HCT116 (cell line): ENCODE measurements at regions not wholly inside any gene's neighbourhood (a gene's known extent, or its start where the extent isn't known, plus 50 kb on each side); places are given as distances from the start of the nearest gene placed in this dataset.

Source experiments
- ATAC-seq: fragments of 200-7000 bp; cut with Tn5 transposase; 2 replicates; pipeline ENCODE4 v1.9.1; 2020; ENCODE audit warnings: mild to moderate bottlenecking, moderate library complexity
- BruUV-seq: library from RNA; stranded (reverse); fragments of 400-500 nt; replicated peaks from 2 replicates; lab custom pipeline; 2021; lab: Mats Ljungman, UMichigan
- CTCF ChIA-PET: fragments of 300-600 bp; sonication (Branson Sonifier 250); formaldehyde crosslinking; loops from one replicate; lab custom pipeline; 2021; ENCODE audit warnings: antibody characterized with exemption; lab: Charles Lee
- POLR2A ChIA-PET: fragments of 300-600, 350-600 bp; sonication (Branson Sonifier 250); formaldehyde crosslinking; loops from one replicate; lab custom pipeline; 2021; ENCODE audit warnings: antibody characterized with exemption; lab: Charles Lee
- RAD21 ChIA-PET, 2 experiments: fragments of 300-600 bp; sonication (Branson Sonifier 250); formaldehyde crosslinking; loops; one replicate each; lab custom pipeline; 2023; ENCODE audit warnings: low total read pairs in 2 of 2; ENCODE audit not compliant: uncharacterized antibody in 2 of 2, unreplicated experiment in 2 of 2, low non-redundant PET in 1 of 2; lab: Charles Lee
- DNase-seq: peaks from one replicate; pipeline ENCODE4 v3.0.0-alpha.2; 2010; ENCODE audit warnings: low read depth, low spot score
- H2AFZ ChIP-seq: fragments of 200-600 bp; shearing (Covaris generic), sonication (generic); 2 replicates; pipeline ENCODE4 v1.6.1; 2017; ENCODE audit warnings: low read depth, mixed run types, mixed read lengths, antibody characterized with exemption, low read length; ENCODE audit not compliant: poor library complexity, severe bottlenecking
- H3K27ac ChIP-seq: 2 replicates; pipeline ENCODE4 v1.5.1; 2012; ENCODE audit warnings: low read depth, low read length
- H3K27me3 ChIP-seq: fragments of 200-600 bp; sonication (generic); 2 replicates; pipeline ENCODE4 v1.6.1; 2016; ENCODE audit warnings: mixed run types, low read length, mixed read lengths; ENCODE audit not compliant: insufficient read depth
- H3K36me3 ChIP-seq, 2 experiments: fragments of 200-500 bp in 1 of 2; fragments of 200-600 bp in 1 of 2; sonication (Bioruptor generic) in 1 of 2; sonication (generic) in 1 of 2; 2 replicates each; pipeline versions ENCODE4 v1.5.1 to v1.6.1; 2014 to 2016; ENCODE audit warnings: low read length in 2 of 2, inconsistent platforms in 1 of 2, mixed read lengths in 1 of 2, mixed run types in 1 of 2; ENCODE audit not compliant: insufficient read depth in 2 of 2, control insufficient read depth in 1 of 2
- H3K4me1 ChIP-seq, 2 experiments: fragments of 200-600 bp in 1 of 2; sonication (generic) in 1 of 2; 2 replicates each; pipeline versions ENCODE4 v1.5.1 to v1.6.1; 2012 to 2017; ENCODE audit warnings: low read length in 2 of 2, inconsistent platforms in 1 of 2, mild to moderate bottlenecking in 1 of 2, mixed read lengths in 1 of 2, mixed run types in 1 of 2, moderate library complexity in 1 of 2; ENCODE audit not compliant: insufficient read depth in 2 of 2, control insufficient read depth in 1 of 2
- H3K4me2 ChIP-seq: fragments of 200-600 bp; sonication (generic); 2 replicates; pipeline ENCODE4 v1.6.1; 2017; ENCODE audit warnings: mixed run types, low read length, mixed read lengths
- H3K4me3 ChIP-seq, 2 experiments: fragments of 200-600 bp in 1 of 2; sonication (generic) in 1 of 2; replicated peaks in 1 of 2; 2 replicates each; pipeline ENCODE4 v1.5.1; 2011 to 2016; ENCODE audit warnings: low read length in 2 of 2, control low read depth in 1 of 2, low read depth in 1 of 2, mild to moderate bottlenecking in 1 of 2, mixed read lengths in 1 of 2, mixed run types in 1 of 2
- H3K79me2 ChIP-seq: fragments of 200-600 bp; sonication (generic); 2 replicates; pipeline ENCODE4 v1.6.1; 2017; ENCODE audit warnings: mild to moderate bottlenecking, mixed run types, low read length, moderate library complexity, mixed read lengths; ENCODE audit not compliant: insufficient read depth
- H3K9ac ChIP-seq: fragments of 200-600 bp; sonication (generic); 2 replicates; pipeline ENCODE4 v1.6.1; 2016; ENCODE audit warnings: low read length, mixed read lengths
- H3K9me2 ChIP-seq: fragments of 200-600 bp; sonication (generic), shearing (Covaris generic); 2 replicates; pipeline ENCODE4 v1.6.1; 2017; ENCODE audit warnings: mixed run types, mild to moderate bottlenecking, moderate library complexity; ENCODE audit not compliant: insufficient read depth
- H3K9me3 ChIP-seq, 2 experiments: fragments of 200-500 bp in 1 of 2; fragments of 200-600 bp in 1 of 2; sonication (Bioruptor generic) in 1 of 2; sonication (generic) in 1 of 2; 2 replicates each; pipeline ENCODE4 v1.6.1; 2014 to 2017; ENCODE audit warnings: low read length in 2 of 2, mixed read lengths in 2 of 2, inconsistent platforms in 1 of 2, low read depth in 1 of 2, mild to moderate bottlenecking in 1 of 2, mixed run types in 1 of 2, moderate library complexity in 1 of 2; ENCODE audit not compliant: control insufficient read depth in 1 of 2, insufficient read depth in 1 of 2
- H4K20me1 ChIP-seq: fragments of 200-600 bp; sonication (generic), shearing (Covaris generic); 2 replicates; pipeline ENCODE4 v1.6.1; 2017; ENCODE audit warnings: mixed run types, mild to moderate bottlenecking, moderate library complexity; ENCODE audit not compliant: insufficient read depth
- EGR1 ChIP-seq: IDR thresholded peaks from 2 replicates; pipeline ENCODE4 v1.6.1; 2012; ENCODE audit warnings: low read depth
- EZH2phosphoT487 ChIP-seq: fragments of 200-600 bp; IDR thresholded peaks from 2 replicates; pipeline ENCODE4 v1.6.1; 2018; ENCODE audit warnings: antibody characterized with exemption, borderline replicate concordance
- FOSL1 ChIP-seq: IDR thresholded peaks from 2 replicates; pipeline ENCODE4 v1.6.1; 2012; ENCODE audit warnings: low read depth
- JUND ChIP-seq: IDR thresholded peaks from 2 replicates; pipeline ENCODE4 v1.6.1; 2012
- POLR2AphosphoS5 ChIP-seq: IDR thresholded peaks from 2 replicates; pipeline ENCODE4 v1.6.1; 2011; ENCODE audit warnings: mild to moderate bottlenecking, low read depth, low read length, moderate library complexity
- SRF ChIP-seq: IDR thresholded peaks from 2 replicates; pipeline ENCODE4 v1.6.1; 2012; ENCODE audit warnings: low read depth
- YY1 ChIP-seq: IDR thresholded peaks from 2 replicates; pipeline ENCODE4 v1.6.1; 2011; ENCODE audit warnings: low read length, low read depth, moderate library complexity, mild to moderate bottlenecking; ENCODE audit not compliant: insufficient replicate concordance; ENCODE audit errors: extremely low read depth
- ZNF274 ChIP-seq: fragments of 200-500 bp; sonication (Bioruptor generic); IDR thresholded peaks from 2 replicates; pipeline ENCODE4 v1.6.1; 2014; ENCODE audit warnings: mild to moderate bottlenecking, low read depth, low read length, inconsistent platforms
- intact Hi-C: fragments of 100-400 bp; cut with micrococcal nuclease; formaldehyde crosslinking; loops from 2 replicates; pipeline ENCODE4 v1.10.0; 2022
- TF ChIP-seq, protein P1 (sequence below), 3 experiments: fragments of 200-600 bp in 1 of 3; sonication (generic) in 1 of 3; IDR thresholded peaks in 2 of 3; conservative IDR thresholded peaks in 1 of 3; 2 replicates each; pipeline ENCODE4 v1.5.1; 2012 to 2017; ENCODE audit warnings: low read depth in 2 of 3, low read length in 2 of 3, antibody characterized with exemption in 1 of 3, borderline replicate concordance in 1 of 3, control low read depth in 1 of 3, mild to moderate bottlenecking in 1 of 3, mixed read lengths in 1 of 3, mixed run types in 1 of 3, moderate library complexity in 1 of 3; ENCODE audit not compliant: insufficient read depth in 1 of 3
- TF ChIP-seq, protein P2 (sequence below): IDR thresholded peaks from 2 replicates; pipeline ENCODE4 v1.6.1; 2012
- TF ChIP-seq, protein P3 (sequence below): IDR thresholded peaks from 2 replicates; pipeline ENCODE4 v1.6.1; 2012
- TF ChIP-seq, protein P4 (sequence below): IDR thresholded peaks from 2 replicates; pipeline ENCODE4 v1.6.1; 2012; ENCODE audit warnings: low read depth
- TF ChIP-seq, protein P5 (sequence below): IDR thresholded peaks from 2 replicates; pipeline ENCODE4 v1.6.1; 2011; ENCODE audit warnings: mild to moderate bottlenecking, low read length, moderate library complexity; ENCODE audit not compliant: insufficient replicate concordance; ENCODE audit errors: extremely low read depth

DNA sequence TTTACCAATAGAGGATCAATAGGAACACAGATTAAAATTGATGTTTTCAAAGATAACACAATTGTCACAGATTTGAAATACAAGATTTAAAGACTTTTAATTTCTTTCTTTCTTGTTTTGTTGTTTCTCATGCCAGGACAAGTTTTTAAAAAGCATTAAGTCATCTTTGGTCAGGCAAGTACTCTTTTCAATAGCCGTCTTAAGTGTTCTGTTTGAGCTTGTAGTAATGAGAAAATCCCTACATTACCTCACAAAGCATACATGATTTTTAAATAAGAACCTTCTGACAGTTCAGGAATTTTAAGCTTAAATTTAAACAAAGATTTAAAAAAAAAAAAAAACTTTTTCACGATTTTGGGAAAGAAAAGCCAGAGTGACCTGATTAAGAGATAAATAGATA, 216.3 kb upstream of the PRR20A start:
- Histone ChIP-seq H2AFZ (no peak overlapping the region), H3K79me2 (no peaks in the 10 kb centered on the region), H3K9me2 (no peaks in the 10 kb centered on the region), H3K4me1 (no peaks in the 10 kb centered on the region), H3K27ac (no peak overlapping the region), H3K36me3 (no peaks in the 10 kb centered on the region), H3K27me3 (no peaks in the 10 kb centered on the region), H4K20me1 (no peaks in the 10 kb centered on the region), H3K4me3 (no peak overlapping the region), H3K9me3 (peaks cover 13 to 16% of the 10 kb centered on the region in 2 experiments; a peak in 2 of 4 replicates), H3K4me2 (no peak overlapping the region), H3K9ac (no peak overlapping the region)
- ATAC-seq (no peak), DNase-seq (no peak)
- POLR2A ChIA-PET: no interaction called here
- intact Hi-C loops: no loop called here
- no TSS peak for BruUV-seq
- RAD21 ChIA-PET: no interaction called here
- CTCF ChIA-PET: no interaction called here
- TF ChIP-seq, protein P1, sequence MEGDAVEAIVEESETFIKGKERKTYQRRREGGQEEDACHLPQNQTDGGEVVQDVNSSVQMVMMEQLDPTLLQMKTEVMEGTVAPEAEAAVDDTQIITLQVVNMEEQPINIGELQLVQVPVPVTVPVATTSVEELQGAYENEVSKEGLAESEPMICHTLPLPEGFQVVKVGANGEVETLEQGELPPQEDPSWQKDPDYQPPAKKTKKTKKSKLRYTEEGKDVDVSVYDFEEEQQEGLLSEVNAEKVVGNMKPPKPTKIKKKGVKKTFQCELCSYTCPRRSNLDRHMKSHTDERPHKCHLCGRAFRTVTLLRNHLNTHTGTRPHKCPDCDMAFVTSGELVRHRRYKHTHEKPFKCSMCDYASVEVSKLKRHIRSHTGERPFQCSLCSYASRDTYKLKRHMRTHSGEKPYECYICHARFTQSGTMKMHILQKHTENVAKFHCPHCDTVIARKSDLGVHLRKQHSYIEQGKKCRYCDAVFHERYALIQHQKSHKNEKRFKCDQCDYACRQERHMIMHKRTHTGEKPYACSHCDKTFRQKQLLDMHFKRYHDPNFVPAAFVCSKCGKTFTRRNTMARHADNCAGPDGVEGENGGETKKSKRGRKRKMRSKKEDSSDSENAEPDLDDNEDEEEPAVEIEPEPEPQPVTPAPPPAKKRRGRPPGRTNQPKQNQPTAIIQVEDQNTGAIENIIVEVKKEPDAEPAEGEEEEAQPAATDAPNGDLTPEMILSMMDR (IDR thresholded peaks at IDR 0.05 in 2 of 3, conservative IDR thresholded peaks at IDR 0.05 in 1 of 3; ENCODE audit: borderline replicate concordance in 1 of 3, insufficient read depth in 1 of 3, low read depth in 2 of 3, low read length in 2 of 3): no peak
- TF ChIP-seq POLR2AphosphoS5 (no peak), SRF (no peak), YY1 (no peak), JUND (no peak), FOSL1 (no peak), EZH2phosphoT487 (no peak), ZNF274 (no peak), EGR1 (no peak)
- TF ChIP-seq, protein P2, sequence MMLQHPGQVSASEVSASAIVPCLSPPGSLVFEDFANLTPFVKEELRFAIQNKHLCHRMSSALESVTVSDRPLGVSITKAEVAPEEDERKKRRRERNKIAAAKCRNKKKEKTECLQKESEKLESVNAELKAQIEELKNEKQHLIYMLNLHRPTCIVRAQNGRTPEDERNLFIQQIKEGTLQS: no peak
- TF ChIP-seq, protein P3, sequence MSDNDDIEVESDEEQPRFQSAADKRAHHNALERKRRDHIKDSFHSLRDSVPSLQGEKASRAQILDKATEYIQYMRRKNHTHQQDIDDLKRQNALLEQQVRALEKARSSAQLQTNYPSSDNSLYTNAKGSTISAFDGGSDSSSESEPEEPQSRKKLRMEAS: no peak
- TF ChIP-seq, protein P4, sequence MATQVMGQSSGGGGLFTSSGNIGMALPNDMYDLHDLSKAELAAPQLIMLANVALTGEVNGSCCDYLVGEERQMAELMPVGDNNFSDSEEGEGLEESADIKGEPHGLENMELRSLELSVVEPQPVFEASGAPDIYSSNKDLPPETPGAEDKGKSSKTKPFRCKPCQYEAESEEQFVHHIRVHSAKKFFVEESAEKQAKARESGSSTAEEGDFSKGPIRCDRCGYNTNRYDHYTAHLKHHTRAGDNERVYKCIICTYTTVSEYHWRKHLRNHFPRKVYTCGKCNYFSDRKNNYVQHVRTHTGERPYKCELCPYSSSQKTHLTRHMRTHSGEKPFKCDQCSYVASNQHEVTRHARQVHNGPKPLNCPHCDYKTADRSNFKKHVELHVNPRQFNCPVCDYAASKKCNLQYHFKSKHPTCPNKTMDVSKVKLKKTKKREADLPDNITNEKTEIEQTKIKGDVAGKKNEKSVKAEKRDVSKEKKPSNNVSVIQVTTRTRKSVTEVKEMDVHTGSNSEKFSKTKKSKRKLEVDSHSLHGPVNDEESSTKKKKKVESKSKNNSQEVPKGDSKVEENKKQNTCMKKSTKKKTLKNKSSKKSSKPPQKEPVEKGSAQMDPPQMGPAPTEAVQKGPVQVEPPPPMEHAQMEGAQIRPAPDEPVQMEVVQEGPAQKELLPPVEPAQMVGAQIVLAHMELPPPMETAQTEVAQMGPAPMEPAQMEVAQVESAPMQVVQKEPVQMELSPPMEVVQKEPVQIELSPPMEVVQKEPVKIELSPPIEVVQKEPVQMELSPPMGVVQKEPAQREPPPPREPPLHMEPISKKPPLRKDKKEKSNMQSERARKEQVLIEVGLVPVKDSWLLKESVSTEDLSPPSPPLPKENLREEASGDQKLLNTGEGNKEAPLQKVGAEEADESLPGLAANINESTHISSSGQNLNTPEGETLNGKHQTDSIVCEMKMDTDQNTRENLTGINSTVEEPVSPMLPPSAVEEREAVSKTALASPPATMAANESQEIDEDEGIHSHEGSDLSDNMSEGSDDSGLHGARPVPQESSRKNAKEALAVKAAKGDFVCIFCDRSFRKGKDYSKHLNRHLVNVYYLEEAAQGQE: no peak
- TF ChIP-seq, protein P5, sequence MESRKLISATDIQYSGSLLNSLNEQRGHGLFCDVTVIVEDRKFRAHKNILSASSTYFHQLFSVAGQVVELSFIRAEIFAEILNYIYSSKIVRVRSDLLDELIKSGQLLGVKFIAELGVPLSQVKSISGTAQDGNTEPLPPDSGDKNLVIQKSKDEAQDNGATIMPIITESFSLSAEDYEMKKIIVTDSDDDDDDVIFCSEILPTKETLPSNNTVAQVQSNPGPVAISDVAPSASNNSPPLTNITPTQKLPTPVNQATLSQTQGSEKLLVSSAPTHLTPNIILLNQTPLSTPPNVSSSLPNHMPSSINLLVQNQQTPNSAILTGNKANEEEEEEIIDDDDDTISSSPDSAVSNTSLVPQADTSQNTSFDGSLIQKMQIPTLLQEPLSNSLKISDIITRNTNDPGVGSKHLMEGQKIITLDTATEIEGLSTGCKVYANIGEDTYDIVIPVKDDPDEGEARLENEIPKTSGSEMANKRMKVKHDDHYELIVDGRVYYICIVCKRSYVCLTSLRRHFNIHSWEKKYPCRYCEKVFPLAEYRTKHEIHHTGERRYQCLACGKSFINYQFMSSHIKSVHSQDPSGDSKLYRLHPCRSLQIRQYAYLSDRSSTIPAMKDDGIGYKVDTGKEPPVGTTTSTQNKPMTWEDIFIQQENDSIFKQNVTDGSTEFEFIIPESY: no peak
